ENCODE measurements at regions not wholly inside any gene's neighbourhood (a gene's known extent, or its start where the extent isn't known, plus 50 kb on each side); places are given as distances from the start of the nearest gene placed in this dataset.

GRCh38 chr15:29601811-29602210 is 220.5 kb downstream of the TJP1 start:
- no peak for DNase-seq

DNA sequence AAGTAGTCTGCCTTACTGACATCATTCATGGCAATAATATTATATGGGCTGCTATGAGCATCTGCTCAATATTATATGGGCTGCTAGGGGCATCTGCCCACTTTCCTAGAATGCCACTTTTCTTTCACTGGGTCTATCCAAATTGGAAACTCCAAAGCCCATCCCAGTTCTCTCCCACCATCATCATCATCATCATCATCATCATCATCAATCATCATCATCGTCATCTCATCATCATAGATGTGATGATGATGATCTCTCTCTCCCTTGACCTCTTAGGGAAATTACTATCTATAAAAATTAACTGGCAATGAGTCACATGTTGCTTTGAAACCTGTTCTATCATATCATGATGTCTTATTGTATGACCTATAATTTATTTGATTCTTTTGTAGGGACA is 222.0 kb downstream of the TJP1 start:
- no peak for DNase-seq

- DNase-seq, result no peak
These were observed 226.0 kb downstream of the TJP1 start for GRCh38 chr15:29596266-29596665.

DNA sequence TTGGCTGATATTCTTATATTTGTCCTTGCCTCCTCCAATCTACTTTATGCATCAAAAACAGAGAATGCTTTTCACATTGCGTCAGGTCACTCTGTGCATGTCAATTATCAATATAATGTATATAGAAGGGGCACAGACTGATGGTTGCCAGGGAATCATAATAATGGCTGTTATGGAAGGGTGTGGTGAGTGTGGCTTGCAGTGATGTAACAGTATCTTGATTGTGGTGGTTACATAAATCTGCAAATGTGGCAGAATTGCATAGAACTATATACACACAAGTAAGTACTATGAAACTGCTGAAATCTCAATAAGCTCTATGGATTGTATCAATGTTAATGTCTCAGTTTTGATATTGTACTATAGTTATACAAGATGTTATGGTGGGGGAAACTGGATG is 228.6 kb downstream of the TJP1 start:
- DNase-seq, result no peak

GRCh38 chr15:29593111-29593510 is 229.2 kb downstream of the TJP1 start:
- DNase-seq, result no peak

GRCh38 chr15:29590701-29591100 is 231.6 kb downstream of the TJP1 start:
- DNase-seq, result no peak

- no peak for DNase-seq
These were observed 232.3 kb downstream of the TJP1 start for GRCh38 chr15:29589975-29590374.

DNA sequence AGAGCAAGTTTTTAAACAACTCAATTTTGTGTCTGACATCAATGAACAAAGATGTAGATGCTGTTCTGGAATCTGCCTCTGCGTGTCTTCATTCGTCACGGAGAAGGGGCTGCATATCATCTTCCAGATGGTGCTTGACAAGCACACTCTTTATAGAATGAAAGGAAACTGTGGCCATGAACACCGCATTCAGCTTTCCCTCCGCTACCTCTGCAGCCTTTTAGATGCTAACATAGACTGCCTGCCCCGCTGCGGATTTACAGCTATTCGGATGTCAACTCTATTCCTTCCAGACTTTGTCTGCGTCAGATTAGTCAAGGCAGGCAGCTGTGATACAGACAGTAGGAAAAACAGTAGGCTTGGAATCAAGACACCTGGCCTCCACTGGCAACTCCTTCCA is 232.9 kb downstream of the TJP1 start:
- DNase-seq, result no peak

DNA sequence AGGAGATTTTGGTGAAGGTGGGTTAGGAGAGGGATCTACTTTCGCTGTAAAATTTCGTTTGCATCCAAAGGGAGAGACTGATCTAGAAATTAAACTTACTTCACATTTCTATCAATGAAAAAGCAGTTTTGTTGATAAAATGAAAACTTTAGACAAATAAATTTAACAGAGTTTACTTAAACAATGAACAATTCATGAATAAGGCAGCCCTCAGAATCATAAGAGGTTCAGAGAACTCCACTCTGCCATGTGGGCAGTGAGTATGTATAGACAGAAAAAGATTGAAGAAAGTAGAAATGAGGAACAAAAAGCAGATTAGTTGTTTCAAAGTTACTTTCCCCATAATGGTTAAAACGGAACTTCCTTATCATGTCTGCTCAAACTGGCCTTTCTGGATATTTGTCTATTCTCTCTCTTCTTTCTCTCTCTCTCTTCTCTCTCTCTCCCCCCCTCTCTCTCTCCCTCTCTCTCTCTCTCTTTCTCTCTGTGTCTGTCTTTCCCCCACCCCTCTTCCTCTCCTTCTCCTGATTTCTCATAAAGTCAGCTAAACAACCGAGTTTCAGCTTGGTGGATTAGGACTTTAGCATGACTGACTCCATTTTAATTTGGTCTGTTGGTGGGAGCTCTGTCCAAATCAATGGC is 248.9 kb downstream of the TJP1 start:
- DNase-seq, result no peak

- no peak for DNase-seq
These were observed 250.4 kb downstream of the TJP1 start for GRCh38 chr15:29571792-29572431.

- peak; percentile 9 for DNase-seq
These were observed 251.1 kb downstream of the TJP1 start for GRCh38 chr15:29570948-29571791.

DNA sequence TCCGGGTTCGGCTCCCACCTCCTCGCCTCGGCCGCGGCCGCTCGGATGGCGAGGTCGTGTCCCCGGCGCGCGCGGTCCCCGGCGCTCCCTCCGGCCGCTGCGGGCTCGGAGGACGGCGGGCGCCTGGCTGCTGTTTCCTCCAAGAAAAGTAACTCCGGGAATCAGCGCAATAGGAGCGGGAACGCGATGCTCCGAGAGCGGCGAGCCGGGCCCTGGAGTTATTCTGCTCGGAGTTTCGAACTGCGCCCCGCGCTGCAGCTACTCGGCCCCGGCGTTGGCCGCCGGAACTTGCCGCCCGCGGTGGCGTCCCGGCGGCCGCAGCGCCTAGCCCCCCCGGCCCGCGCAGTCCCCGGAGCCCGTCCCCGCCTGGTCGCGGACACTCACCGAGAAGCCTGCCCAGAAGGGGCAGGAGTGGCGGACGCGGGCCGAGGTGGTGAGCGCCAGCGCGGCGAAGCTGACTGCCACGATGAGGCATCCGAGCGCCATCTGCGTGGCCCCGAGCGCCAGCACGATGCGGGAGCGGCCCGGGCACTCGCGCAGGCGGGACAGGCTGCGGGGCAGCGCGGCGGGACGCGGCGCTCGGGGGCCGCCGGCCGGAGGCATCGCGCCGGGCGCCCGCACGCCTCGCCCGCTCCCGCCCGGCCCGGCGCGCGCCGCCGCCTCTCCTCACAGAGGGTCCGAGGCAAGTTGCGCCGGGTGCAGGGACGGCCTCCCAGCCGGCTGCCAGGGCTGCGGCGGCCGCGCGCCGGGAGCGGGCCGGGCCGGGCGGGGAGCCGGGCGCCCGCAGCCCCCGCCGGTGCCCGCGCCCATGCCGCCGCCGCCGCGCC is 251.9 kb downstream of the TJP1 start:
- no peak for DNase-seq

DNA sequence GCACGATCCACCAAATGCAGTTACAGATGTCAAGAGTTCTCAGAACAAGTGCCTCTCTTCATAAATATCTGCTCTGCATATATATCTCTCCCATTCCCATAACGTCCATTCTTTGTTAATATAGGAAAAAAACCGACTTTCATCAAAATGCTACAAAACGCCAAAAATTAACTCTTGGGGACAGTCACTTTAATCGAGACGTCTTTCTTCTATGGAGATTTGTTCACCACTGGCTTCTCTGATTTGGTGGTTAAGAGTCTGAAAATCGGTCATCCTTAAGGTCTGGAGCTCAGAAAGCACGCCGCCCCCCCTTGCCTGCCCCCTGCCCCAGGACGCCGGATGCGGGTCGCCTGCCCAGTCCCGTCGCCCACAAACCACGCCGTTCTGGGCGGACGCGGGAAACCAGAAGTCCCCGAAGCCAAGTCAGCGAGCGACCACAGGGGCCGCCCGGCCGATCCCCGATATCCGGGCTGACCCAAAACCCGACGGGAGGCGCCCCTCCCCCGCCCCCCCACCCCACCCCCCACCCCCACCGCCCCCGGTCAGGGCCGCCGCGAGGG is 252.7 kb downstream of the TJP1 start:
- DNase-seq, result no peak

- no peak for DNase-seq
These were observed 253.3 kb downstream of the TJP1 start for GRCh38 chr15:29568840-29569532.

GRCh38 chr15:29567336-29567735 is 254.9 kb downstream of the TJP1 start:
- no peak for DNase-seq

DNA sequence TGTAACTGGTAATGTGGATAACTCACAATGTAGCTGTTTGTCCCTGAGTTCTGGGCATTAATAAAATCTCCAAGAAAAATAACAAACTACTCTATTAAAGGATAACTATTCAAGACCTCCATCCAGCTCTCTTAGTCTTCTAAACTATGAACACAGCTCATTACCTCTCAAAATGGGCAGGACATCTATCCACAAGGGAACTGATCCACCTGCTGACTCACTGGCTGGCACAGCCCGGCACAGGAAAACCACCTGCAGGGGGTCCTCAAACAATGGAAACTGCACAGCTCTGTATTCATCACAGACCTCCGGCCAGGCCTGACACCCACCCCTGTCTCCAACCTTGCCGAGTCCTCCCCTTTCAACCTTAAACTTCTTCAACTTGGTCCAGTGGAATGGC is 255.4 kb downstream of the TJP1 start:
- DNase-seq, result no peak

DNA sequence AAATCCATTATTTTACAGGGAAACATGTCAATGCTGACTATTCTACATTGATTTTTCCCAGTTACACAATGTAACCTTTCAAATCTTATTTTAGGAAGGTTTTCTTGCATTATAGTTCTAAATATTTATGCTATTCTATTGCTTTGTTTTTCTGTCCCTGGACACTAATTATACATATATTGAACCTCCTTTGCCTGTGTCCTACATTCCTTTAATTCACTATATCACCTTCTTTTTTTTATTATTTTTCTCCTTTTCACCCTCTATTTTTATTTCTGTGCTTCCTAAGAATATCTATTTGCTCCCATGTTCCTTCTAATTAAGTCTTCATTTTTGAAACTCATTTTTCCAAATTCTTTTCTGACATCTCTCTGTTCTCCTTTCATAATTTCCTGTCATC is 259.2 kb downstream of the TJP1 start:
- no peak for DNase-seq

GRCh38 chr15:29560896-29561295 is 261.4 kb downstream of the TJP1 start:
- DNase-seq, result no peak

DNA sequence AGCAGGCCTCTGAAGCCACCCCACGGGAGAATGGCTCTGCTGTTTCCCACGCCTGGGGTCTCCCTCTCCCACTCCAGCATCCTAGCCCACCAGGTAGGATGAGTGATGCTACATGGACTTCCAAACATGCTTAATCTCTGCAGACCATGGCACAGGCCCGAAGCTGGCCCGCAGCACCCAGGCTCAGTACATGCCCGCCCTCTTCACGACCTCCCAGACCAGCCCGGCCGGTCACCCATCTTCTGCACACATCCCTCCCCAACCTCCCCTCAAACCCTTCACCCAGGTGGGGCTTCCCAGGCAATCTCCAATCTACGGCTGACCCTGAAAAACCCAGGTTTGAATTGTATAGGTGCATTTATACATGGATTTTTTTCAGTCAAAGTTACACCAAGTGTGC is 264.0 kb downstream of the TJP1 start:
- DNase-seq, result no peak

GRCh38 chr15:29557171-29557570 is 265.1 kb downstream of the TJP1 start:
- no peak for DNase-seq

DNA sequence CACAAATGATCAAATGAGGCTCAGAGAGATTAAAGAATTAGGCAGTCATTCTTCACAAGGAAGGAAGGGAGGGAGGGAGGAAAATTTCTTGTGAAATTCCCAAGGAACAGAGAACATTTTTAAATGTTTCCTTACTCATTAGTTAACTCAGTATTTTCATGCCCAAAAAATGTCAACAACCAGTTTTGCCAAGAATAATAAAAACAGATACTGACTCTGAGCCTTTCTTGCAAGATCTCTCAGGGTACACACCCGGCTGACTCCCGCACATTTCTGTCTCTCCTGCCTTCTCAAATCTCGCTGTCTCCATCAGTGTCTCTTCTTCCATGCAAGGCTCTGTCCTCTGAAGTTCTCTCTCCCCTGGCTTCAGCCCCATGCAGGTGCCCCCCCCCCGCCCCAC is 265.9 kb downstream of the TJP1 start:
- DNase-seq, result no peak

DNA sequence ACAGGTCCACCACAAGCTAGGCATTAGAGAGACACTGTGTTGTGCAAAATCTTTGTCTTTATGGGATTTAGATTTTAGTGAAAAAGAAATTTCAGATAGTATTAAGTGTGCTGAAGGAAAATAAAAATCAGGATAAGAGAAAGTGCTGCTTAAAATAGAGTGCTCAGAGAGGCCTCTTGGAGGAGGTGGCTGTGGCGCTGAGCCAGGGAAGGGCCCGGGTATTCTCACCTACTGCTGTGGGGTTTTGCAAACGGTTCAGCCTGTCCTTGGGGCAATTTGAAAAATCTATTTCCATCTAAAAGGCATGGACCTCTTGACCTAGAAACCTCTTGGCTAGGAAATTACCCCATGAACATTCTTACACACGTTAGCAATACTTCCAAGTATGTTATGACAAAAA is 267.7 kb downstream of the TJP1 start:
- DNase-seq, result no peak

Measured in stimulated activated CD4-positive, alpha-beta T cell treated with anti-CD3 and anti-CD28 coated beads, Interleukin-4, amount 100 ng/mL, for 1 hour (primary cell).